Transverse colon (tissue), 4 donors: ENCODE measurements at regions not wholly inside any gene's neighbourhood (a gene's known extent, or its start where the extent isn't known, plus 50 kb on each side); places are given as distances from the start of the nearest gene placed in this dataset.

ENCODE experiments used
- DNase-seq: peaks from one replicate; pipeline ENCODE4 v3.0.0-alpha.2; 2019
- H3K27ac ChIP-seq, 4 donors: fragments of 200-600 bp; sonication (generic); 2 replicates each; pipeline ENCODE4 v1.5.1; 2016 to 2018; ENCODE audit warnings: inconsistent platforms in 4 of 4
- H3K27me3 ChIP-seq: fragments of 200-600 bp; sonication (generic); 2 replicates; pipeline ENCODE4 v1.5.1; 2017; ENCODE audit warnings: inconsistent platforms
- H3K36me3 ChIP-seq, 4 donors: fragments of 200-600 bp; sonication (generic); 2 replicates each; pipeline ENCODE4 v1.5.1; 2017 to 2019; ENCODE audit warnings: inconsistent platforms in 4 of 4
- H3K4me1 ChIP-seq, 4 donors: fragments of 200-600 bp; sonication (generic); 2 replicates each; pipeline ENCODE4 v1.5.1; 2017 to 2020; ENCODE audit warnings: inconsistent platforms in 4 of 4
- H3K4me3 ChIP-seq, 4 donors: fragments of 200-600 bp; sonication (generic); 1 replicate in 1 of 4; 2 replicates in 3 of 4; pipeline versions ENCODE4 v1.5.1 to v1.6.1; 2017 to 2019; ENCODE audit warnings: inconsistent platforms in 4 of 4
- H3K9me3 ChIP-seq, 2 donors: fragments of 200-600 bp; sonication (generic); 2 replicates each; pipeline ENCODE4 v1.5.1; 2017 to 2019; ENCODE audit warnings: inconsistent platforms in 2 of 2
- EP300 ChIP-seq: sonication (generic); formaldehyde crosslinking; IDR thresholded peaks from one replicate; pipeline ENCODE4 v1.6.1; 2017; ENCODE audit warnings: antibody characterized with exemption, low read depth
- POLR2A ChIP-seq: fragments of 450-650 bp; IDR thresholded peaks from one replicate; pipeline ENCODE4 v1.6.1; 2016; ENCODE audit warnings: antibody characterized with exemption, mild to moderate bottlenecking, moderate library complexity
- POLR2AphosphoS5 ChIP-seq, 3 donors: sonication (generic); formaldehyde crosslinking; IDR thresholded peaks; one replicate each; pipeline ENCODE4 v1.6.1; 2016; ENCODE audit warnings: antibody characterized with exemption in 3 of 3
- WGBS, 2 donors: methylation state at CpG; one replicate each; pipeline ENCODE4 v1.1.5; 2018; ENCODE audit warnings: low coverage in 1 of 2; 5-methylcytosine and 5-hydroxymethylcytosine counted together
- in situ Hi-C, 4 donors: fragments of 200-750 bp; cut with MboI; loops; one replicate each; pipeline versions ENCODE4 v1.15.0 to v1.15.1; 2017; ENCODE audit warnings: low sequenced_read_pairs in 3 of 4, low pct_ligation_motif_present in 1 of 4, low pct_unique_long_range_greater_than_20kb in 1 of 4
- intact Hi-C: fragments of 100-400 bp; cut with DNase I; formaldehyde crosslinking; loops from one replicate; pipeline ENCODE4 v1.15.1; 2023; ENCODE audit warnings: low total_unique reads
- TF ChIP-seq, protein P1 (sequence below), 5 experiments: fragments of 200-600 bp in 3 of 5; fragments of 450-650 bp in 2 of 5; sonication (generic) in 3 of 5; IDR thresholded peaks; 1 replicate in 2 of 5; 2 replicates in 3 of 5; pipeline ENCODE4 v1.5.1; 2016 to 2017; ENCODE audit warnings: antibody characterized with exemption in 5 of 5, inconsistent platforms in 3 of 5, mild to moderate bottlenecking in 2 of 5, moderate library complexity in 1 of 5

DNA sequence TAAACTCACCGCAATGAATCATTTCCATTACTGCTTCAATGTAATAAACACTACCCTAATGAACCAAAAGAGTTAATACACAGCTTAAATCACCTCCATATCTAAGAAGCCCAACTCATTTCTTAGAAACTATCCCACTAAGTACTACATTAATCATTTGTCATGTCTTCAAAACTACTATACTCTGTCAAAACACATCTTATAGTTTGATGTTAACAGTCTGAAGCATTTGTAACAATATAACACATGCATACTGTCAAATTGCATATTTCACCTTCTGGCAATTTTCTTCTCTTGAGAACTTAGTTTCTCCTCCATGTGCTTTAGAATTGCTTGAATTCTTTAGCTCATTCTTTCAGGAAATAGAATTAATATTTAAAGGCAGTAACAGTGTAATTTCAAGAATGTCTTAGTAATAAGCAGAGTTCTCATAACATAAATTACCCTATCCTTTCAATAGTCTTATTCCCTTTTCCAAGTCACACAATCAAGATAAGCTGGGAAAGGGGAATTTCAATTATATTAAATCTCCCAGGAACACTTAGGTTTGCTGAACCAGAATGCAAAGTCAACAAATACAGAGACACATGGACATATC lies 199.7 kb downstream of the ATPSCKMT start:
- WGBS, 2 donors, result 73 to 77% methylated on average over 1 of the region's 1 CpG
- no peak overlapping the region for H3K4me3 ChIP-seq
- intact Hi-C loops (no loop called here), in situ Hi-C loops (no loop called here)
- DNase-seq, result no peak
- no peak overlapping the region for H3K27ac ChIP-seq
- TF ChIP-seq POLR2A (no peak), POLR2AphosphoS5 (IDR thresholded peaks at IDR 0.05) (no peak), EP300 (no peak)
- TF ChIP-seq, protein P1, sequence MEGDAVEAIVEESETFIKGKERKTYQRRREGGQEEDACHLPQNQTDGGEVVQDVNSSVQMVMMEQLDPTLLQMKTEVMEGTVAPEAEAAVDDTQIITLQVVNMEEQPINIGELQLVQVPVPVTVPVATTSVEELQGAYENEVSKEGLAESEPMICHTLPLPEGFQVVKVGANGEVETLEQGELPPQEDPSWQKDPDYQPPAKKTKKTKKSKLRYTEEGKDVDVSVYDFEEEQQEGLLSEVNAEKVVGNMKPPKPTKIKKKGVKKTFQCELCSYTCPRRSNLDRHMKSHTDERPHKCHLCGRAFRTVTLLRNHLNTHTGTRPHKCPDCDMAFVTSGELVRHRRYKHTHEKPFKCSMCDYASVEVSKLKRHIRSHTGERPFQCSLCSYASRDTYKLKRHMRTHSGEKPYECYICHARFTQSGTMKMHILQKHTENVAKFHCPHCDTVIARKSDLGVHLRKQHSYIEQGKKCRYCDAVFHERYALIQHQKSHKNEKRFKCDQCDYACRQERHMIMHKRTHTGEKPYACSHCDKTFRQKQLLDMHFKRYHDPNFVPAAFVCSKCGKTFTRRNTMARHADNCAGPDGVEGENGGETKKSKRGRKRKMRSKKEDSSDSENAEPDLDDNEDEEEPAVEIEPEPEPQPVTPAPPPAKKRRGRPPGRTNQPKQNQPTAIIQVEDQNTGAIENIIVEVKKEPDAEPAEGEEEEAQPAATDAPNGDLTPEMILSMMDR (IDR thresholded peaks at IDR 0.05), result no peak
- no peaks in the 10 kb centered on the region for H3K36me3 ChIP-seq
- no peaks in the 10 kb centered on the region for H3K27me3 ChIP-seq
- H3K9me3 ChIP-seq, result peaks cover 8 to 9% of the 10 kb centered on the region in 2 donors
- no peaks in the 10 kb centered on the region for H3K4me1 ChIP-seq

DNA sequence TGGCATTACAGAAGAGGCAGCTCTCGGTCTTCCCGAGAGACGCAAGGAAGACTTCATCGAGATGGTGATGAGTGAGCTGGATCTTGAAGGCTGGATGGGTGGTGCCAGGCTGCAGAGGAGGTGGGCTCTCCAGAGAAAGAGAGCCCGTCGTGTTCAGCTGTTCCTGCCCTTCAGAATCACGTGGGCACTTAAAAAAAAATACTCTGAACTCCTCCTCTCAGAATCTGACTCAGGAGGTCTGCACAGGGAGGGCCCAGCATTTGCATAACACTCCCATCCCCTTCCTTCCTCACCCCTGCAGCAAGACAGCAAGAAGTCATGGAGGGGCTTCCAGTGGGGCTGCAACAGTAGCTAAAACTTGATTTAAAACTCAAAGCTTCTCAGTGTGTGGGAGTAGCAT lies 203.0 kb downstream of the ATPSCKMT start:
- H3K9me3 ChIP-seq, result peaks cover under 1% of the 10 kb centered on the region in 2 donors
- TF ChIP-seq POLR2AphosphoS5 (IDR thresholded peaks at IDR 0.05) (no peak), EP300 (no peak), POLR2A (no peak)
- TF ChIP-seq, protein P1 (IDR thresholded peaks at IDR 0.05), result no peak
- H3K27ac ChIP-seq, result no peak overlapping the region
- H3K36me3 ChIP-seq, result no peaks in the 10 kb centered on the region
- intact Hi-C loops (no loop called here), in situ Hi-C loops (no loop called here)
- 73 to 92% methylated on average over 4 to 7 of the region's 7 CpGs for WGBS, 2 donors
- DNase-seq, result no peak
- no peak overlapping the region for H3K4me3 ChIP-seq
- no peaks in the 10 kb centered on the region for H3K27me3 ChIP-seq
- H3K4me1 ChIP-seq, result no peaks in the 10 kb centered on the region

DNA sequence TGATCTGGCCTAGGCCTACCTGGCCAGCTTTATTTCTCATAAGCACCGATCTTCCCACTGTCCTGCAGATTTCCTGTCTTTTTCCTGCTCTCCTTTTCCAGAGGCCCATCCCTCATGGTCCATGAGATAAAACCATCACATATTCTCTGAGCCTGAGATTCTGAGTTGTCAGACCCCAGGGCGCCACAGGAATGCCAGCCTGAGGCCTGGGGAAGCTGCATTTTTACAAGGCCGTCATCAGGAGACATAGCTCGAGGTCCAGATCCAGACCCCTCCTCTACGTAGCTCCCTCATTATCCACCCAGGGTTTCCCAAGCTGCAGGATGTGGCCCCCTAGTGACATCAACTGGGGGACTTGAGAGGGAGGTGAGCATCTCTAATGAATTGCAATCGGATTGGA lies 204.3 kb downstream of the ATPSCKMT start:
- no peaks in the 10 kb centered on the region for H3K27me3 ChIP-seq
- TF ChIP-seq POLR2A (no peak), EP300 (no peak), POLR2AphosphoS5 (IDR thresholded peaks at IDR 0.05) (no peak)
- TF ChIP-seq, protein P1 (IDR thresholded peaks at IDR 0.05), result no peak
- in situ Hi-C loops, result no loop called here
- H3K36me3 ChIP-seq, result no peaks in the 10 kb centered on the region
- H3K27ac ChIP-seq, result no peak overlapping the region
- intact Hi-C loops, result no loop called here
- no peak overlapping the region for H3K4me3 ChIP-seq
- 90 to 93% methylated on average over 2 to 6 of the region's 6 CpGs for WGBS, 2 donors
- H3K4me1 ChIP-seq, result no peaks in the 10 kb centered on the region
- no peaks in the 10 kb centered on the region for H3K9me3 ChIP-seq
- DNase-seq, result no peak

DNA sequence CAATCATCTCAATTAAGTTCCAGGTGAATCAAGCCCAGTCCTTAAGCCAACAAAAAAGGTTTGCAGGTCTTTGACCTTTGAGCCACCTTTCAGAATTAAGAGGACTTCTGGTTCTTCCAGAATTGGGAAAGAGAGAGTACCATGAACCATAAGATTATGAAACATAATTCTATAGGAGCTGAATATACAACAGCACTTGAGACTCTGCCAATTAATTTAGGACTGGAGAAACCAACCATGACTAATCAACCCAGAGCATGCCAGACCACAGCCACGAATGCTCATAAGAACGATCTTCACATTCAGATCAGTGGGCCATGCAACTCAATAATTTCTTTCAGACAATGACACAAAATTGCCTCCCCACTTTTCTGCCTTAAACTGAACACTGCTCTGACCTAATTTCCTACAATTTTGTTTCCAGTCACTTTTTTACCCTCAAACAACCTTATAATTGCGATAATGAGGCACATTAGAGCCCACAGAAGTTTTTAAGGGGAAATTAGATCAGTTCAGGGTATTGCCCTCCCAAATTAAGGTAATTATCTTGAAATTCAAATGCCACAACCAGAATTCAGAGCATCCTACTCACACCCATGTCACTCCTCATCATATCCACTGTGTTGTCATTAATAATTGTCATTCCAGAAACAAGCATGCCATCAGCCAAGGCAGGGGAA lies 213.4 kb downstream of the ATPSCKMT start:
- 77% methylated on average over 3 of the region's 3 CpGs for WGBS, 2 donors
- H3K27me3 ChIP-seq, result no peaks in the 10 kb centered on the region
- no peaks in the 10 kb centered on the region for H3K36me3 ChIP-seq
- H3K27ac ChIP-seq, result no peak overlapping the region
- H3K9me3 ChIP-seq, result no peaks in the 10 kb centered on the region
- TF ChIP-seq POLR2AphosphoS5 (IDR thresholded peaks at IDR 0.05) (no peak), POLR2A (no peak), EP300 (no peak)
- TF ChIP-seq, protein P1 (IDR thresholded peaks at IDR 0.05), result no peak
- no peaks in the 10 kb centered on the region for H3K4me1 ChIP-seq
- in situ Hi-C loops (no loop called here), intact Hi-C loops (no loop called here)
- DNase-seq, result no peak
- no peak overlapping the region for H3K4me3 ChIP-seq
